Activated naive CD4-positive, alpha-beta T cell (primary cell): ENCODE measurements at regions not wholly inside any gene's neighbourhood (a gene's known extent, or its start where the extent isn't known, plus 50 kb on each side); places are given as distances from the start of the nearest gene placed in this dataset.
"Not testable (repeated sequence)": the region's sequence is repeated elsewhere in the genome, so short reads cannot be mapped to it uniquely, and the experiment has no call there.

Source experiments
- DNase-seq, 4 experiments: peaks; one replicate each; lab custom pipeline; 2025; lab: John Stamatoyannopoulos, UW

- no peak for DNase-seq
Observed at GRCh38 chr12:127041985-127042625, 1224.9 kb upstream of the TMEM132C start.

- no peak for DNase-seq
Observed at GRCh38 chr12:127043731-127044130, 1223.2 kb upstream of the TMEM132C start.

GRCh38 chr12:127044836-127045235 is 1222.1 kb upstream of the TMEM132C start:
- no peak for DNase-seq

- DNase-seq = no peak
Observed at GRCh38 chr12:127046467-127046866, 1220.5 kb upstream of the TMEM132C start.

GRCh38 chr12:127048057-127048456 is 1218.9 kb upstream of the TMEM132C start:
- DNase-seq = no peak

GRCh38 chr12:127048525-127048924 is 1218.4 kb upstream of the TMEM132C start:
- DNase-seq = not testable (repeated sequence)

GRCh38 chr12:127051139-127051538 is 1215.8 kb upstream of the TMEM132C start:
- no peak for DNase-seq

GRCh38 chr12:127052511-127053232 is 1214.3 kb upstream of the TMEM132C start:
- no peak for DNase-seq

- no peak for DNase-seq
Observed at GRCh38 chr12:127054531-127054930, 1212.4 kb upstream of the TMEM132C start.

GRCh38 chr12:127060310-127060847 is 1206.6 kb upstream of the TMEM132C start:
- no peak for DNase-seq

- DNase-seq = no peak
Observed at GRCh38 chr12:127060933-127061332, 1206.0 kb upstream of the TMEM132C start.

GRCh38 chr12:127063339-127064072 is 1203.5 kb upstream of the TMEM132C start:
- no peak for DNase-seq

- DNase-seq = no peak
Observed at GRCh38 chr12:127064207-127064606, 1202.8 kb upstream of the TMEM132C start.

- DNase-seq = no peak
Observed at GRCh38 chr12:127065595-127065994, 1201.4 kb upstream of the TMEM132C start.

- no peak for DNase-seq
Observed at GRCh38 chr12:127070515-127071157, 1196.3 kb upstream of the TMEM132C start.

GRCh38 chr12:127074161-127074560 is 1192.8 kb upstream of the TMEM132C start:
- DNase-seq = no peak

GRCh38 chr12:127075981-127076380 is 1191.0 kb upstream of the TMEM132C start:
- DNase-seq = no peak

GRCh38 chr12:127077262-127078045 is 1189.5 kb upstream of the TMEM132C start:
- no peak for DNase-seq

GRCh38 chr12:127078577-127079350 is 1188.2 kb upstream of the TMEM132C start:
- no peak for DNase-seq

- DNase-seq = no peak
Observed at GRCh38 chr12:127079636-127080035, 1187.3 kb upstream of the TMEM132C start.

GRCh38 chr12:127081058-127081457 is 1185.9 kb upstream of the TMEM132C start:
- DNase-seq = no peak
